Esophagus squamous epithelium (tissue), 4 donors: ENCODE measurements at regions not wholly inside any gene's neighbourhood (a gene's known extent, or its start where the extent isn't known, plus 50 kb on each side); places are given as distances from the start of the nearest gene placed in this dataset.

Experiments used
- CTCF ChIP-seq, 6 experiments: fragments of 450-650 bp in 4 of 6; fragments of 200-600 bp in 2 of 6; sonication (generic) in 2 of 6; IDR thresholded peaks; one replicate each; pipeline ENCODE4 v1.5.1; 2016 to 2019; ENCODE audit warnings: antibody characterized with exemption in 6 of 6, mild to moderate bottlenecking in 4 of 6, moderate library complexity in 4 of 6
- POLR2A ChIP-seq, 4 donors: fragments of 450-650 bp; IDR thresholded peaks; one replicate each; pipeline ENCODE4 v1.6.1; 2017; ENCODE audit warnings: antibody characterized with exemption in 4 of 4, mild to moderate bottlenecking in 4 of 4, moderate library complexity in 3 of 4

- TF ChIP-seq POLR2A (IDR thresholded peaks at IDR 0.05) = no peak
- TF ChIP-seq CTCF (IDR thresholded peaks at IDR 0.05) = no peak
Observed at GRCh38 chr7:53420550-53420949, 385.1 kb downstream of the POM121L12 start.
